Esophagus muscularis mucosa (tissue), 3 donors: ENCODE measurements at regions not wholly inside any gene's neighbourhood (a gene's known extent, or its start where the extent isn't known, plus 50 kb on each side); places are given as distances from the start of the nearest gene placed in this dataset.

Source experiments
- POLR2A ChIP-seq: fragments of 450-650 bp; IDR thresholded peaks from one replicate; pipeline ENCODE4 v1.6.1; 2017; ENCODE audit warnings: antibody characterized with exemption, moderate library complexity, mild to moderate bottlenecking, low read depth
- POLR2AphosphoS5 ChIP-seq, 2 donors: sonication (generic); formaldehyde crosslinking; IDR thresholded peaks; one replicate each; pipeline ENCODE4 v1.6.1; 2017; ENCODE audit warnings: antibody characterized with exemption in 2 of 2
- TF ChIP-seq, protein P1 (sequence below), 3 experiments: fragments of 200-600 bp in 2 of 3; fragments of 450-650 bp in 1 of 3; sonication (generic) in 2 of 3; IDR thresholded peaks; one replicate each; pipeline ENCODE4 v1.5.1; 2017 to 2019; ENCODE audit warnings: antibody characterized with exemption in 3 of 3, mild to moderate bottlenecking in 2 of 3, moderate library complexity in 1 of 3

- TF ChIP-seq POLR2A (no peak), POLR2AphosphoS5 (IDR thresholded peaks at IDR 0.05) (no peak)
- TF ChIP-seq, protein P1, sequence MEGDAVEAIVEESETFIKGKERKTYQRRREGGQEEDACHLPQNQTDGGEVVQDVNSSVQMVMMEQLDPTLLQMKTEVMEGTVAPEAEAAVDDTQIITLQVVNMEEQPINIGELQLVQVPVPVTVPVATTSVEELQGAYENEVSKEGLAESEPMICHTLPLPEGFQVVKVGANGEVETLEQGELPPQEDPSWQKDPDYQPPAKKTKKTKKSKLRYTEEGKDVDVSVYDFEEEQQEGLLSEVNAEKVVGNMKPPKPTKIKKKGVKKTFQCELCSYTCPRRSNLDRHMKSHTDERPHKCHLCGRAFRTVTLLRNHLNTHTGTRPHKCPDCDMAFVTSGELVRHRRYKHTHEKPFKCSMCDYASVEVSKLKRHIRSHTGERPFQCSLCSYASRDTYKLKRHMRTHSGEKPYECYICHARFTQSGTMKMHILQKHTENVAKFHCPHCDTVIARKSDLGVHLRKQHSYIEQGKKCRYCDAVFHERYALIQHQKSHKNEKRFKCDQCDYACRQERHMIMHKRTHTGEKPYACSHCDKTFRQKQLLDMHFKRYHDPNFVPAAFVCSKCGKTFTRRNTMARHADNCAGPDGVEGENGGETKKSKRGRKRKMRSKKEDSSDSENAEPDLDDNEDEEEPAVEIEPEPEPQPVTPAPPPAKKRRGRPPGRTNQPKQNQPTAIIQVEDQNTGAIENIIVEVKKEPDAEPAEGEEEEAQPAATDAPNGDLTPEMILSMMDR (IDR thresholded peaks at IDR 0.05): no peak
Observed at GRCh38 chr7:4444106-4444505, 238.0 kb upstream of the FOXK1 start.
